Heart right ventricle (tissue), 16 donors: ENCODE measurements at regions not wholly inside any gene's neighbourhood (a gene's known extent, or its start where the extent isn't known, plus 50 kb on each side); places are given as distances from the start of the nearest gene placed in this dataset.

ENCODE experiments used
- ATAC-seq, 8 donors: fragments of 200-7000 bp; cut with Tn5 transposase; one replicate each; pipeline ENCODE4 v1.9.1; 2020; ENCODE audit warnings: mild to moderate bottlenecking in 8 of 8, moderate library complexity in 8 of 8, moderate number of reproducible peaks in 1 of 8
- DNase-seq, 2 donors: peaks; one replicate each; pipeline ENCODE4 v3.0.0-alpha.2; 2020
- H3K27ac ChIP-seq, 10 donors: fragments of 200-600 bp; sonication (generic) in 2 of 10; one replicate each; pipeline versions ENCODE4 v1.5.0 to v1.8.0; 2020 to 2022; ENCODE audit warnings: mild to moderate bottlenecking in 3 of 10
- H3K27me3 ChIP-seq, 7 donors: fragments of 200-600 bp; one replicate each; pipeline ENCODE4 v1.8.0; 2021 to 2022; ENCODE audit warnings: mild to moderate bottlenecking in 2 of 7
- H3K36me3 ChIP-seq, 9 donors: fragments of 200-600 bp; sonication (generic) in 1 of 9; one replicate each; pipeline versions ENCODE4 v1.5.0 to v1.8.0; 2020 to 2022; ENCODE audit warnings: mild to moderate bottlenecking in 2 of 9
- H3K4me1 ChIP-seq, 9 donors: fragments of 200-600 bp; sonication (generic) in 1 of 9; one replicate each; pipeline versions ENCODE4 v1.5.0 to v1.8.0; 2020 to 2022; ENCODE audit warnings: mild to moderate bottlenecking in 4 of 9
- H3K4me3 ChIP-seq, 10 donors: fragments of 200-600 bp; sonication (generic) in 2 of 10; one replicate each; pipeline versions ENCODE4 v1.5.0 to v1.8.0; 2020 to 2022; ENCODE audit warnings: mild to moderate bottlenecking in 7 of 10, moderate library complexity in 2 of 10
- H3K9me3 ChIP-seq, 11 donors: fragments of 200-600 bp in 10 of 11; sonication (generic) in 2 of 11; one replicate each; pipeline versions ENCODE4 v1.5.0 to v1.8.0; 2013 to 2022; ENCODE audit warnings: mild to moderate bottlenecking in 2 of 11, control low read depth in 1 of 11, moderate library complexity in 1 of 11
- WGBS, 2 donors: extraction: QIAGEN DNeasy Blood & Tissue Kit; methylation state at CpG; one replicate each; pipeline ENCODE4 v1.1.7; 2013; ENCODE audit warnings: inconsistent platforms in 1 of 2; 5-methylcytosine and 5-hydroxymethylcytosine counted together
- intact Hi-C, 10 donors: fragments of 100-400 bp; cut with DNase I; formaldehyde crosslinking; loops; one replicate each; pipeline versions ENCODE4 v1.11.1 to v1.14.2; 2022
- TF ChIP-seq, protein P1 (sequence below), 9 donors: fragments of 200-600 bp; sonication (generic) in 2 of 9; IDR thresholded peaks; one replicate each; pipeline versions ENCODE4 v1.5.0 to v1.8.0; 2021 to 2022; ENCODE audit warnings: antibody characterized with exemption in 9 of 9, mild to moderate bottlenecking in 5 of 9, moderate library complexity in 1 of 9
- donor health status: Arrhythmogenic right ventricular cardiomyopathy.
- donor health status: ischemic (EF 13 %, LVEDD 7.1; RV severe dilation, severe dysfunction).
- donor health status: healthy with polysubstance abuse.
- donor health status: DM: no; HTN: yes; CAD: no.
- donor health status: DM: no; HTN: no; CAD: no.
- donor health status: ischemic (EF 25% LVEDD 6.9; RV normal size, moderate dysfunction).
- donor health status: ischemic (EF 25% LVEDD 5.7; RV mildly dilated, moderate dysfunction).
- donor health status: healthy.
- donor health status: DM: yes; HTN: yes; CAD: no.
- donor health status: Ischemic cardiomyopathy.
- donor health status: ischemic (EF 35%, LVEDD 5.7; RV mildly dilated, moderate dysfunction).
- donor health status: nonischemic (EF 11% LVEDD 7.7; RV severe dilation, severe dysfunction).
- donor health status: DM: yes; HTN: yes; CAD: no.
- donor health status: PGD.
- donor health status: ischemic (EF 29% LVEDD 5.4; RV normal size, mild dysfunction).
- donor health status: nonischemic (EF 23%, LVEDD 6.1; RV moderate dilation, normal function).

DNA sequence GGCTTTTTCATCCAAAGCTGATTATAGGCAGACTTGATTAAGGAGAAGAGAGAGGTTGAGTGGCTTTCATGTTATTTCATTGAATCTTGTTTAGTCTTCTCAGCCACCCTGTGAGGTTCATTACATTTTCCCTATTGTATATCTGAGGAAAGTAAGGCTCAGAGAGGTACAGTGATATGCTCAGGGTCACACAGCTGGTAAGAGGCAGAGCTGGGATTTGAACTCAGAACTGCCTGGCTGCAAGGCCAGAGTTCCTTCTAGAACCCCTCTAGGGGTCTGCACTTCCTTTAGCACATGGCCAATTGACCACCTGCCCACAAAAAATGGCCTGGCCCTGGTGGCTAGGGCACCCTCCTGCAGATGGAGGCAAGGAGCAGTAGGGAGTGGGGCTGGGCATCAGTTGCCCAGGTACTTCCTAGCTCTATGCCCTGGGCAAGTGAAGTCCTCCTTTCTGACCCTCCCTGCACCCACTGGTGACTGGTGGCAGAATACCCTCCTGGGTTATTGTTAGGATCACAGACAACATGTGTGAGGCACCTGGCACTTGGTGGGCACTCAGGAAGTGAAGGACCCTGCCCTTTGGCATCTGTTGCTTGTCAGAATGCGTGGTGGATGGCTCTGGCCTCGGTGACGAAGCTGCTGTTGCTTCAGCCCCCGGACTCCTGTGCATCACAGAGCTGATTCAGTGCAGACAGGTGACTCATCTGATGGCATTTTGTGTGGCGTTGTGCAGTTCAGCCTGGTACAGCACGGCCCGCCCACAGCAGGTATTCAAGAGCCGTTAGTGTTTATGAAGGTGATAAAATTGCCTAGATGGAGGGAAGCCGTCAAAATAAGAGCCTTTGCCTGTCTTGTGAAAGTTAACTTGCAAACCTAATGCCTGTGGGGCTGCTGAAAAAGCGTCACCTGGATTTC lies 115.8 kb downstream of the SLC25A47 start:
- no peaks in the 10 kb centered on the region for H3K9me3 ChIP-seq
- no peak overlapping the region for H3K4me3 ChIP-seq
- peaks cover 6 to 34% (median 25%) of the 10 kb centered on the region in 9 donors for H3K4me1 ChIP-seq
- intact Hi-C loops = loop anchor here in 1 of 10 donors (5.0 kb wide), 1 partner anchor 213 kb away; no protein-coding TSS in a partner anchor
- no peak for ATAC-seq
- TF ChIP-seq, protein P1, sequence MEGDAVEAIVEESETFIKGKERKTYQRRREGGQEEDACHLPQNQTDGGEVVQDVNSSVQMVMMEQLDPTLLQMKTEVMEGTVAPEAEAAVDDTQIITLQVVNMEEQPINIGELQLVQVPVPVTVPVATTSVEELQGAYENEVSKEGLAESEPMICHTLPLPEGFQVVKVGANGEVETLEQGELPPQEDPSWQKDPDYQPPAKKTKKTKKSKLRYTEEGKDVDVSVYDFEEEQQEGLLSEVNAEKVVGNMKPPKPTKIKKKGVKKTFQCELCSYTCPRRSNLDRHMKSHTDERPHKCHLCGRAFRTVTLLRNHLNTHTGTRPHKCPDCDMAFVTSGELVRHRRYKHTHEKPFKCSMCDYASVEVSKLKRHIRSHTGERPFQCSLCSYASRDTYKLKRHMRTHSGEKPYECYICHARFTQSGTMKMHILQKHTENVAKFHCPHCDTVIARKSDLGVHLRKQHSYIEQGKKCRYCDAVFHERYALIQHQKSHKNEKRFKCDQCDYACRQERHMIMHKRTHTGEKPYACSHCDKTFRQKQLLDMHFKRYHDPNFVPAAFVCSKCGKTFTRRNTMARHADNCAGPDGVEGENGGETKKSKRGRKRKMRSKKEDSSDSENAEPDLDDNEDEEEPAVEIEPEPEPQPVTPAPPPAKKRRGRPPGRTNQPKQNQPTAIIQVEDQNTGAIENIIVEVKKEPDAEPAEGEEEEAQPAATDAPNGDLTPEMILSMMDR (IDR thresholded peaks at IDR 0.05) = no peak
- 78% methylated on average over 10 of the region's 10 CpGs for WGBS, 2 donors
- H3K27ac ChIP-seq = peak overlapping the region in 1 of 10 donors; percentile 54
- H3K27me3 ChIP-seq = no peaks in the 10 kb centered on the region
- no peak for DNase-seq
- no peaks in the 10 kb centered on the region for H3K36me3 ChIP-seq

DNA sequence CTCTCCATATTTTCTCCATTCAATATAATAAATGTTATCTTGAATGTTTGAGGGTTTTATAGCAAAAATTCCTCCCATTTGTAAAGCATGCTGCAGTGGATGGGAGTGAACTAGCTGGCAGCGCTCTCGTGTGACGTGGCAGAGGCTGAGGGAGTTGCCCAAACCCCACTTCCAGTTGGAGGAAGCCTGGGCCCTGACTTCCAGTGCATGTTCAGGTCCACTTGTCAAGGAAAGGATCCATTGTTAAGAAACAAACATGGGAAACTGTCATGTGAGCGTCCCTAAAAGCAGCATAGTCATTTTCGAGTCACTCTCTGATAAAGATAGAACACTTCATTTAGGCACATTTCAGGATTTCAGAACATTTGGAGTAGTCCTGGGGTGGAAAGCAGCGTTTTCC lies 116.6 kb downstream of the SLC25A47 start:
- peak; percentile 40 to 80 (median 62) for ATAC-seq
- TF ChIP-seq, protein P1 (IDR thresholded peaks at IDR 0.05) = no peak

DNA sequence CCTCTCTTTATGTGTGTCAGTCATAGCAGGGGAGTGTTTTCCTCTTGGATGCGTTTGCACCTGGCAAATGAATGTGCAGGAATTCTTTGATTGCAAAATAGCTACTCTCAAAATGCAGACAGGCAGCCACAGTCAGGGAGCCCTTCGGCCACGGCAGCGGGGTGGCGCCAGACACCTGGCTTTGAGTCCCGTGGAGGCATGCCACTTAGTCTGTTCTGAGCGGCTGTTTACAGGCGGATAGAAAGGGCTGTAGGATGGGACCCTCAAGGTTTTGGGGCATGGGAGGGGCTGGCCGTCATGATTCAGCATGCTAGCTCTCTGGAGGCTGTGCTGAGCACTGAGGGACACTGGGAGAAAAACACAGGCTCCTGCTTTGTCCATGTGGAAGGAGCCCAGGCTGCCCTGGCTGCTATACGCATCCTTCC lies 117.1 kb downstream of the SLC25A47 start:
- Histone ChIP-seq H3K36me3 (no peaks in the 10 kb centered on the region), H3K27ac (peak overlapping the region in 7 of 10 donors; percentile 32 to 69 (median 57)), H3K4me3 (no peak overlapping the region), H3K9me3 (no peaks in the 10 kb centered on the region), H3K27me3 (no peaks in the 10 kb centered on the region), H3K4me1 (peaks cover 6 to 34% (median 24%) of the 10 kb centered on the region in 9 donors)
- DNase-seq (peak; percentile 33 to 66), ATAC-seq (peak; percentile 82 to 94 (median 89))
- intact Hi-C loops = loop anchor here in 9 of 10 donors (2.0 to 10.0 kb wide), 6 partner anchors 205 to 742 kb away; no protein-coding TSS in a partner anchor
- TF ChIP-seq, protein P1 (IDR thresholded peaks at IDR 0.05) = peak; percentile 49 to 83 (median 62)
- 19 to 21% methylated on average over 10 of the region's 10 CpGs for WGBS, 2 donors

More for the DNA sequence above, 116.6 kb downstream of the SLC25A47 start:
- intact Hi-C loops = loop anchor here (2.0 to 10.0 kb wide), 6 partner anchors 205 to 743 kb away; no protein-coding TSS in a partner anchor
- WGBS, 2 donors = 53 to 69% methylated on average over 6 of the region's 6 CpGs
- DNase-seq = peak; percentile 44 to 52
- no peaks in the 10 kb centered on the region for H3K36me3 ChIP-seq
- H3K27ac ChIP-seq = peak overlapping the region in 6 of 10 donors; percentile 32 to 69 (median 59)
- H3K4me1 ChIP-seq = peaks cover 6 to 34% (median 25%) of the 10 kb centered on the region in 9 donors
- H3K9me3 ChIP-seq = no peaks in the 10 kb centered on the region
- no peaks in the 10 kb centered on the region for H3K27me3 ChIP-seq
- no peak overlapping the region for H3K4me3 ChIP-seq

DNA sequence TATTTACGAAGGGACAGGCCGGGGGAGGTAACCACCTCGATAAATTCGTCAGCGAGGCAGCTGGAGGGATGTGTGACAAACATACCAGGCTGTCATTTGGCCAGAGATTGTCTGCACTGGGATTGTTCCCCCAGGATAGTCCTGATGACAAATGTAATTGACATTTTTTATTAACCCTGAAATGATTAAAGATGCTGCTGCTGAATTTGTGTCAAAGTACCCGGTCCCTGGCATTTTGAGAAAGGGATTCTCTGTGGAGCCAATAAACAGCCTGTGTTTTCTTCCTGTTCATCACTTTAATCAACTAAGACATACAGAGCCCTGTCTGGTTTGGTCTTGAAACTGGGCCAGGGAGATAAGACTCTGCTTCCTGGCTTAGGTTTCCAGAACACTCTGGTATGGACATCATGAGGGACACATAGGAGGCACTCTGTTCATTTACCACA lies 117.6 kb downstream of the SLC25A47 start:
- TF ChIP-seq, protein P1 (IDR thresholded peaks at IDR 0.05) = no peak

More for the DNA sequence above, 117.6 kb downstream of the SLC25A47 start:
- H3K27me3 ChIP-seq = no peaks in the 10 kb centered on the region
- no peak for DNase-seq
- H3K36me3 ChIP-seq = no peaks in the 10 kb centered on the region
- peaks cover 6 to 34% (median 24%) of the 10 kb centered on the region in 9 donors for H3K4me1 ChIP-seq
- intact Hi-C loops = loop anchor here in 9 of 10 donors (2.0 to 10.0 kb wide), 6 partner anchors 204 to 742 kb away; no protein-coding TSS in a partner anchor
- no peak overlapping the region for H3K4me3 ChIP-seq
- ATAC-seq = peak in 5 of 8 donors; percentile 39 to 58 (median 49)
- WGBS, 2 donors = 47 to 57% methylated on average over 6 of the region's 6 CpGs
- H3K9me3 ChIP-seq = no peaks in the 10 kb centered on the region
- H3K27ac ChIP-seq = peak overlapping the region in 6 of 10 donors; percentile 46 to 69 (median 59)
